ENCODE measurements at regions not wholly inside any gene's neighbourhood (a gene's known extent, or its start where the extent isn't known, plus 50 kb on each side); places are given as distances from the start of the nearest gene placed in this dataset.

- H3K4me3 ChIP-seq: no peak overlapping the region
- H3K4me1 ChIP-seq: peaks cover 4% of the 10 kb centered on the region
- intact Hi-C loops (cut with micrococcal nuclease): no loop called here
- TF ChIP-seq CTCF (IDR thresholded peaks at IDR 0.05; ENCODE audit: borderline replicate concordance): no peak
- peaks cover 64% of the 10 kb centered on the region for H3K27me3 ChIP-seq (ENCODE audit: low read depth)
- DNase-seq: no peak
- H3K36me3 ChIP-seq: no peaks in the 10 kb centered on the region
- peaks cover 15% of the 10 kb centered on the region for H3K9me3 ChIP-seq (replicated peaks)
- H3K27ac ChIP-seq (replicated peaks): no peak overlapping the region
Observed at GRCh38 chr21:35291973-35292627, 243.0 kb upstream of the RUNX1 start.

DNA sequence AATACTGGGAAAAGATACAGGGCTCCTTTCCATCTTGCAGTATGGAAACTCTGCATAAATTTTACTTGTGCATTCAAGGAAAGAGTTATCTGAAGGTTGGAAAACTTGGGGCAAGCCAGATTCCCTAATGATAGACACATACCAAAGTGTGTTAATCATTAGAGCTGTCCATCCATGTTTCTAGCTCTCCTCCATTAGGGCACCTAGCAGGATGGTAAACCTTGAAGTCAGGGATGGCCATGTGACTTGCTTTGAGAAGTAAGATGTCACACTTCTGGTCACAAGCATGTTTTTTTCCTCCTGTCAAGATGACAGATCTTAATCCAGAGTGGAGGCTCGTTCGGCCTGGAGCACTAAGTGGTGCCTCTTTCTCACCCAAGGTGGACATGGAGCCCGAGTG lies 241.9 kb upstream of the RUNX1 start:
- intact Hi-C loops (cut with micrococcal nuclease): no loop called here
- H3K36me3 ChIP-seq: no peaks in the 10 kb centered on the region

DNA sequence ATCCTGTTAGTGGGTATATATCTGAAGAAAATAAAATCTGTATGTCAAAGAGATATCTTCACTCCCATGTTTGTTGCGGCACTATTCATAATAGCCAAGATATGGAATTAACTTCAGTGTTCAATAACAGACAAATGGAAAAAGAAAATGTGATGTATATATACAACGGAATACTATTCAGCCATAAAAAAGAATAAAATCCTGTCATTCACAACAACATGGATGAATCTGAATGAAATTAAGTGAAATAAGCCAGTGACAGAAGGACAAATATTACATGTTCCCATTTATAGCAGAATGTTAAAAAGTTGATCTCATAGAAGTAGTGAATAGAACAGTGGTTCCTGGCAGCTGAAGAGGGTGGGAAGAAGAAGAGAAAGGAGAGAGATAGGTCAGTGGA lies 239.1 kb upstream of the RUNX1 start:
- no peak for DNase-seq
- Histone ChIP-seq H3K27me3 (ENCODE audit: low read depth) (peaks cover 35% of the 10 kb centered on the region), H3K36me3 (no peaks in the 10 kb centered on the region), H3K4me1 (peaks cover 6% of the 10 kb centered on the region), H3K9me3 (replicated peaks) (peaks cover 21% of the 10 kb centered on the region), H3K4me3 (no peak overlapping the region), H3K27ac (replicated peaks) (no peak overlapping the region)
- intact Hi-C loops (cut with micrococcal nuclease): no loop called here
- no peak for TF ChIP-seq CTCF (IDR thresholded peaks at IDR 0.05; ENCODE audit: borderline replicate concordance)

More for the DNA sequence above, 241.9 kb upstream of the RUNX1 start:
- Histone ChIP-seq H3K9me3 (replicated peaks) (peaks cover 21% of the 10 kb centered on the region), H3K4me3 (no peak overlapping the region), H3K27ac (replicated peaks) (no peak overlapping the region), H3K27me3 (ENCODE audit: low read depth) (peaks cover 56% of the 10 kb centered on the region), H3K4me1 (peaks cover 4% of the 10 kb centered on the region)
- no peak for DNase-seq
- no peak for TF ChIP-seq CTCF (IDR thresholded peaks at IDR 0.05; ENCODE audit: borderline replicate concordance)

DNA sequence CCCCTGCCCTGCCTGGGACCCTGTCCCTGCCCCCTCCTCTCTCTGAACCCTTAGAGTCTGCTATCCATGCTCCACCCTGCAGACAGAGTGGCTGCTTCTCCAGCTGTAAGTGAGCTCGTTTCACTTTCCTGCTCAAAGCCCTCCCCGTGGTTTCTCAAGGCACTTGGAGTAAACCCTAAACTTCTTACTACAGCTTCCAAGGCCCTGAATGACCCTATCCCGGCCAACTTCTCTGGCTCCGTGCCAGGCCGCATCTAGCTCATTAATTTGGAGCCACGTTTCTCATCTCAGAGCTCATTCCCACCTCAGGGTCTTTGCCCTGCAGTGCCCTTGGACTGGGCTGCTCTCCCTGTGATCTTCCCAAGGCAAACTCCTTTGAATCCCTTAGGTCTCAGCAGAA lies 235.1 kb upstream of the RUNX1 start:
- peaks cover 22% of the 10 kb centered on the region for H3K9me3 ChIP-seq (replicated peaks)
- H3K27me3 ChIP-seq (ENCODE audit: low read depth): peaks cover 3% of the 10 kb centered on the region
- TF ChIP-seq CTCF (IDR thresholded peaks at IDR 0.05; ENCODE audit: borderline replicate concordance): no peak
- H3K4me3 ChIP-seq: no peak overlapping the region
- DNase-seq: peak; percentile 35
- intact Hi-C loops (cut with micrococcal nuclease): no loop called here
- H3K36me3 ChIP-seq: no peaks in the 10 kb centered on the region
- peaks cover 6% of the 10 kb centered on the region for H3K4me1 ChIP-seq
- H3K27ac ChIP-seq (replicated peaks): no peak overlapping the region

- no peak overlapping the region for H3K27ac ChIP-seq (replicated peaks)
- no peak for DNase-seq
- peaks cover 6% of the 10 kb centered on the region for H3K4me1 ChIP-seq
- no peaks in the 10 kb centered on the region for H3K27me3 ChIP-seq (ENCODE audit: low read depth)
- no peaks in the 10 kb centered on the region for H3K36me3 ChIP-seq
- intact Hi-C loops (cut with micrococcal nuclease): no loop called here
- peaks cover 27% of the 10 kb centered on the region for H3K9me3 ChIP-seq (replicated peaks)
- H3K4me3 ChIP-seq: no peak overlapping the region
- no peak for TF ChIP-seq CTCF (IDR thresholded peaks at IDR 0.05; ENCODE audit: borderline replicate concordance)
Observed at GRCh38 chr21:35282944-35283343, 233.8 kb upstream of the RUNX1 start.

All from left ventricle myocardium inferior (tissue), 1 donor.